Keratinocyte (primary cell): ENCODE measurements at regions not wholly inside any gene's neighbourhood (a gene's known extent, or its start where the extent isn't known, plus 50 kb on each side); places are given as distances from the start of the nearest gene placed in this dataset.

Source experiments
- DNase-seq: peaks from one replicate; pipeline ENCODE4 v3.0.0-alpha.2; 2011; ENCODE audit warnings: low read depth, missing footprints, low spot score
- FAIRE-seq: peaks from 2 replicates; lab custom pipeline; 2011; peaks lifted over from hg19 to GRCh38; lab: Jason Lieb, UNC
- H2AFZ ChIP-seq: 2 replicates; pipeline ENCODE4 v1.6.0; 2012; ENCODE audit warnings: low read length, control low read depth, inconsistent platforms; ENCODE audit not compliant: control insufficient read depth
- H3K27ac ChIP-seq: 2 replicates; pipeline ENCODE4 v1.5.1; 2011; ENCODE audit warnings: low read length; ENCODE audit not compliant: control insufficient read depth, insufficient read depth
- H3K27me3 ChIP-seq: 3 replicates; pipeline ENCODE4 v1.6.0; 2011; ENCODE audit warnings: low read length; ENCODE audit not compliant: control insufficient read depth, insufficient read depth; ENCODE audit errors: extremely low read depth
- H3K36me3 ChIP-seq, 2 experiments: 2 replicates in 1 of 2; 3 replicates in 1 of 2; pipeline ENCODE4 v1.5.1; 2011; ENCODE audit warnings: low read length in 2 of 2, mild to moderate bottlenecking in 1 of 2; ENCODE audit not compliant: control insufficient read depth in 2 of 2, insufficient read depth in 2 of 2; ENCODE audit errors: extremely low read depth in 1 of 2
- H3K4me1 ChIP-seq: 3 replicates; pipeline ENCODE4 v1.5.1; 2011; ENCODE audit warnings: low read length; ENCODE audit not compliant: control insufficient read depth, insufficient read depth; ENCODE audit errors: extremely low read depth
- H3K4me2 ChIP-seq: 3 replicates; pipeline ENCODE4 v1.6.0; 2011; ENCODE audit warnings: low read depth, low read length; ENCODE audit not compliant: control insufficient read depth, insufficient read depth; ENCODE audit errors: extremely low read depth
- H3K4me3 ChIP-seq, 3 experiments: fragments of 200-600 bp in 1 of 3; sonication (generic) in 1 of 3; 2 replicates in 2 of 3; 3 replicates in 1 of 3; pipeline ENCODE4 v1.5.1; 2011 to 2016; ENCODE audit warnings: low read length in 3 of 3, mild to moderate bottlenecking in 3 of 3, control low read depth in 2 of 3, inconsistent platforms in 1 of 3, low read depth in 1 of 3, mixed read lengths in 1 of 3, mixed run types in 1 of 3, moderate library complexity in 1 of 3; ENCODE audit not compliant: control insufficient read depth in 2 of 3, insufficient read depth in 2 of 3; ENCODE audit errors: extremely low read depth in 1 of 3
- H3K79me2 ChIP-seq: 2 replicates; pipeline ENCODE4 v1.6.0; 2012; ENCODE audit warnings: low read length; ENCODE audit not compliant: control insufficient read depth, insufficient read depth
- H3K9ac ChIP-seq: 3 replicates; pipeline ENCODE4 v1.6.0; 2011; ENCODE audit warnings: low read length; ENCODE audit not compliant: control insufficient read depth, insufficient read depth; ENCODE audit errors: extremely low read depth
- H3K9me1 ChIP-seq: 3 replicates; pipeline ENCODE4 v1.6.0; 2011; ENCODE audit warnings: low read length; ENCODE audit not compliant: control insufficient read depth, insufficient read depth; ENCODE audit errors: extremely low read depth
- H3K9me3 ChIP-seq: 2 replicates; pipeline ENCODE4 v1.5.1; 2012; ENCODE audit warnings: low read depth, low read length; ENCODE audit not compliant: control insufficient read depth
- H4K20me1 ChIP-seq: 3 replicates; pipeline ENCODE4 v1.6.0; 2011; ENCODE audit warnings: low read length; ENCODE audit not compliant: control insufficient read depth, insufficient read depth; ENCODE audit errors: extremely low read depth
- CTCF ChIP-seq, 3 experiments: IDR thresholded peaks in 1 of 3; conservative IDR thresholded peaks in 1 of 3; optimal IDR thresholded peaks in 1 of 3; 2 replicates in 2 of 3; 3 replicates in 1 of 3; pipeline versions ENCODE3 to v1.5.1; 2011; ENCODE audit warnings: low read length in 3 of 3, mild to moderate bottlenecking in 3 of 3, moderate library complexity in 2 of 3, control low read depth in 1 of 3, inconsistent platforms in 1 of 3; ENCODE audit not compliant: insufficient read depth in 2 of 3; ENCODE audit errors: extremely low read depth in 1 of 3
- EZH2 ChIP-seq: IDR thresholded peaks from one replicate; pipeline ENCODE4 v1.6.1; 2012; ENCODE audit warnings: inconsistent platforms, mild to moderate bottlenecking, low read length, moderate library complexity
- dilution Hi-C: fragments of 300-500 bp; cut with MboI; formaldehyde crosslinking; loops from one replicate; pipeline ENCODE4 v1.7.0; 2020; ENCODE audit warnings: low sequenced_read_pairs; ENCODE audit not compliant: extremely low pct_ligation_motif_present

- no peaks in the 10 kb centered on the region for H3K79me2 ChIP-seq
- dilution Hi-C loops = no loop called here
- H3K4me2 ChIP-seq = no peak overlapping the region
- no peaks in the 10 kb centered on the region for H3K36me3 ChIP-seq
- no peak overlapping the region for H2AFZ ChIP-seq
- TF ChIP-seq EZH2 = no peak
- no peak for TF ChIP-seq CTCF (optimal IDR thresholded peaks at IDR 0.05 in 1 of 3, IDR thresholded peaks at IDR 0.05 in 1 of 3, conservative IDR thresholded peaks at IDR 0.05 in 1 of 3; ENCODE audit: extremely low read depth in 1 of 3, insufficient read depth in 2 of 3, low read length in 3 of 3)
- H3K4me1 ChIP-seq = no peaks in the 10 kb centered on the region
- DNase-seq (no peak), FAIRE-seq (no peak)
- no peaks in the 10 kb centered on the region for H3K27me3 ChIP-seq
- no peak overlapping the region for H3K9ac ChIP-seq
- no peak overlapping the region for H3K4me3 ChIP-seq
- H3K27ac ChIP-seq = no peak overlapping the region
- no peaks in the 10 kb centered on the region for H4K20me1 ChIP-seq
- H3K9me3 ChIP-seq = peaks cover 4% of the 10 kb centered on the region
- H3K9me1 ChIP-seq = no peaks in the 10 kb centered on the region
Measured at GRCh38 chr2:220704081-220704480, 868.0 kb downstream of the EPHA4 start.

GRCh38 chr2:220704810-220705209 lies 867.3 kb downstream of the EPHA4 start:
- no peak overlapping the region for H3K4me3 ChIP-seq
- no peaks in the 10 kb centered on the region for H3K36me3 ChIP-seq
- H4K20me1 ChIP-seq = no peaks in the 10 kb centered on the region
- TF ChIP-seq CTCF (optimal IDR thresholded peaks at IDR 0.05 in 1 of 3, IDR thresholded peaks at IDR 0.05 in 1 of 3, conservative IDR thresholded peaks at IDR 0.05 in 1 of 3; ENCODE audit: extremely low read depth in 1 of 3, insufficient read depth in 2 of 3, low read length in 3 of 3) (no peak), EZH2 (no peak)
- dilution Hi-C loops = no loop called here
- no peak overlapping the region for H3K27ac ChIP-seq
- no peak overlapping the region for H3K9ac ChIP-seq
- no peak overlapping the region for H3K4me2 ChIP-seq
- FAIRE-seq (no peak), DNase-seq (no peak)
- no peaks in the 10 kb centered on the region for H3K9me1 ChIP-seq
- no peaks in the 10 kb centered on the region for H3K27me3 ChIP-seq
- no peaks in the 10 kb centered on the region for H3K4me1 ChIP-seq
- peaks cover 4% of the 10 kb centered on the region for H3K9me3 ChIP-seq
- H3K79me2 ChIP-seq = no peaks in the 10 kb centered on the region
- H2AFZ ChIP-seq = no peak overlapping the region
